GM20000 (cell line): ENCODE measurements at regions not wholly inside any gene's neighbourhood (a gene's known extent, or its start where the extent isn't known, plus 50 kb on each side); places are given as distances from the start of the nearest gene placed in this dataset.
"Not testable (repeated sequence)": the region's sequence is repeated elsewhere in the genome, so short reads cannot be mapped to it uniquely, and the experiment has no call there.

Experiments
- DNase-seq: peaks from one replicate; pipeline ENCODE4 v3.0.0; 2012; ENCODE audit warnings: low spot score
- CTCF ChIP-seq: IDR thresholded peaks from 2 replicates; pipeline ENCODE4 v1.5.1; 2012; ENCODE audit warnings: mild to moderate bottlenecking, control low read depth; ENCODE audit errors: extremely low read depth, missing control alignments

- no peak for TF ChIP-seq CTCF
- peak; percentile 66 for DNase-seq
Observed at GRCh38 chr15:20340331-20340811, 201.2 kb downstream of the GOLGA6L6 start.

DNA sequence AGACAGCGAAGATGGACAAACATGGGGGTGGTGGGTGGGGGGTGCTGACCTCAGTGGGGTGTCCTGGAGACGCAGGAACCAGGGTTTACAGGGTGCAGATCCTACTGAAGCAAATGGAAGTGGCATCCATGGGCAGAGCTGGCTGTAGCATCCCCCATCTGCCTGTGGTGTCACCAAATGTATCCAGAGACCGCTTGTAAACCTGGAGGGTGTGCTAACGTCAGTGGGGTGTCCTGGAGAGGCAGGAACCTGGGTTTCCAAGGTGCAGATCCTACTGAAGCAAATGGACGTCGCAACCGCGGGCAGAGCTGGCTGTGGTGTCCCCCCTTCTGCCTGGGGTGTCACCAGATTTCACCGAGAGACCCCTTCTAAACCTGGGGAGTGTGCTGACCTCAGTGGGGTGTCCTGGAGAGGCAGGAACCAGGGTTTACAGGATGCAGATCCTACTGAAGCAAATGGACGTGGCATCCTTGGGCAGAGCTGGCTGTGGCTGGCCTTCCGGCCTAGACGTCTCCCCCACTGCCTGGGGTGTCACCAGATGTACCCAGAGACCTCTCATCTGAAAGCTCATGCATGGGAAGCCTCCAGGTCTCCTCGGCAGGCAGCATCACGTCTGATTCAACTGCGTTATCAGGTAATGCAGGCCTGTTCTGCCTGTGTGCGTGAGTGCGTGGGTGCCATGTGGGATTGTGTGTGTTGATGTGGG, 202.4 kb downstream of the GOLGA6L6 start:
- peak; percentile 8 for DNase-seq

GRCh38 chr15:20338671-20339070, 202.9 kb downstream of the GOLGA6L6 start:
- not testable (repeated sequence) for DNase-seq

DNA sequence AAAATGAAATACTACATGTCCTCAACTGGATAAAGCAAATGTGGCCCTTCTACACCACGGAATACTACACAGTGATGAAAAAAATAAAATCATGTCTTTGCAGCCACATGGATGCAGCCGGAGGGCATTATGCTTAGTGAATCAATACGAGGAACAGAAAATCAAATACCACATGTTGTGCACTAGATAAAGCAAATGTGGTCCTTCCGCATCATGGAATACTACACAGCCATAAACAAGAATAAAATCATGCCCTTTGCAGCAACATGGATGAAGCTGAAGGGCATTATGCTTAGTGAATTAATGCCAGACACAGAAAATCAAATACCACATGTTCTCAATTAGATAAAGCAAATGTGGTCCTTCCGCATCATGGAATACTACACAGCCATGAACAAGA, 204.4 kb downstream of the GOLGA6L6 start:
- DNase-seq: not testable (repeated sequence)

DNA sequence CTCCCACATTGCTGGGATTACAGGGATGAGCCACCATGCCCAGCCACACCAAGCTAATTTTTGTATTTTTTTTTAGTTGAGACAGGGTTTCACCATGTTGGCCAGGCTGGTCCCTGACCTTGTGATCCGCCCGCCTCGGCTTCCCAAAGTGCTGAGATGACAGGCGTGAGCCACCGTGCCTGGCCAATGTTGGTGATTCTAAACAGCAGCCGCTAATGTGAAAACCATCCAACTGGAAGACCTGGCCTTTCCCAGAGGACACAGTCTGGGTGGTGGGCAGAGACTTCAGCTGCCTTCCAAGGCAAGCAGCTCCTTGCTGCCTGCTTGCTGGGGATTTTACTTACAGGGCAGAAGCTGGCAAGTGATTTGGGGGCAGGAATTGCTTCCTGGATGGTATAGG, 207.1 kb downstream of the GOLGA6L6 start:
- not testable (repeated sequence) for DNase-seq

GRCh38 chr15:20325751-20326150, 215.8 kb downstream of the GOLGA6L6 start:
- DNase-seq: not testable (repeated sequence)

GRCh38 chr15:20317132-20317531, 224.5 kb downstream of the GOLGA6L6 start:
- DNase-seq: not testable (repeated sequence)

GRCh38 chr15:20311014-20311680, 230.5 kb downstream of the GOLGA6L6 start:
- not testable (repeated sequence) for DNase-seq

GRCh38 chr15:20310603-20311002, 231.0 kb downstream of the GOLGA6L6 start:
- no peak for TF ChIP-seq CTCF
- DNase-seq: no peak

DNA sequence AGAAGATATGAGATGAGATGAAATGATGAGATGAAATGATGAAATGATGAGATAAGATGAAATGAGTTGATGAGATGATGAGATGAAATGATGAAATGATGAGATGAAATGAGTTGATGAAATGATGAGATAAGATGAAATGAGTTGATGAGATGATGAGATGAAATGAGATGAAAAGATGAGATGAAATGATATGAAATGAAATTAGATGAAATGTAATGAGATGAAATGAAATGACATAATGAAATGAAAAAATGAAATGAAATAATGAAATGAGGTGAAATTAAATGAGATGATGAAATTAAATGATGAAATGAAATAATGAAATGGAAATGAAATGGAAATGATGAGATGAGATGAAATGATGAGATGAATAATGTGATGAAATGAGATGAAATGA, 231.6 kb downstream of the GOLGA6L6 start:
- DNase-seq: not testable (repeated sequence)

GRCh38 chr15:20309395-20309794, 232.2 kb downstream of the GOLGA6L6 start:
- DNase-seq: not testable (repeated sequence)

GRCh38 chr15:20308027-20308690, 233.4 kb downstream of the GOLGA6L6 start:
- DNase-seq: not testable (repeated sequence)

DNA sequence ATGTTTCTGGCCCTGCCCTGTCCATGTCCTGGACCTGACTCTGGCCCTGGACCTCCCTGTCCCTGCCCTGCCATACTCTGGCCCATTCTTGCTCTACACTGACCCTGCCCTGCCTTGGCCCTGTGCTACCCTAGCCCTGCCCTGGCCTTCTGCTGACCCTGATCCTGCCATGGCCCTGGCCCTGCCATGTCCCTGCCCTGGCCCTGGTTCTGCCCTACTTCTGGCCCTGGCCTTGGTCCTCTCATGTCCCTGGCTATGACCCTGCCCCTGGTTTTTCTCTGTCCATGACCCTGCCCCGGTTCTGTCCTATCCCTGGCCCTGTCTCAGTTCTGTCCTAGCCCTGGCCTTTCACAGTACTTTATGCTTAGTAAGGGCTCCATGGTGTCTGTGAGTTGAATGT, 234.5 kb downstream of the GOLGA6L6 start:
- not testable (repeated sequence) for DNase-seq

DNA sequence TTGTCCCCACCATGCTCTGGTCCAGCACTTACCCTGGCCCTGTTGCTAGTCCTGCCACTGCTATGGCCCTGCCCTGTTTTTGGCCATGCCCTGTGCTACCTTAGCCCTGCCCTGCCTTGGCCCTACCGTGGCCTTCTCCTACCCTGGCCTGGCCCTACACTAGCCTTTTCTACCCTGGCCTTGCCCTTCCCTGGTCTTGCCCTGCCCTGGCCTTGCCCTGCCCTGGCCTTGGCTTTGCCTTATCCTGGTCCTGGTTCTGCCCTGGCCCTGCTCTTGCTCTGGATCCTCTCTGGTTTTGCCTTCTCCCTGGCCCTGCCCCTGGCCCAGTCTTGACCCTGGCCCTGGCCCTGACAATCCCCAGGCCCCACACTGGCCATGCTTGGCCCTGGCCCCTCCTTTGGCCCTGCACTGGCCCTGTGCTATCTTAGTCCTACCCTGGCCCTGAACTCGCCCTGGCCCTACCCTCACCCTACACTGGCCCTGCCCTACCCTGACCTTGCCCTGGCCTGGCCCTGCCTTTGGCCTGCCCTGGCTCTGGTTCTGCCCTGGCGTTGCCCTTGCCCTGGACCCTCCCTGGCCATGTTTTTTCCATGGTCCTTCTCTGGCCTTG, 235.0 kb downstream of the GOLGA6L6 start:
- DNase-seq: peak; percentile 1

- not testable (repeated sequence) for DNase-seq
Observed at GRCh38 chr15:20305912-20306311, 235.7 kb downstream of the GOLGA6L6 start.

DNA sequence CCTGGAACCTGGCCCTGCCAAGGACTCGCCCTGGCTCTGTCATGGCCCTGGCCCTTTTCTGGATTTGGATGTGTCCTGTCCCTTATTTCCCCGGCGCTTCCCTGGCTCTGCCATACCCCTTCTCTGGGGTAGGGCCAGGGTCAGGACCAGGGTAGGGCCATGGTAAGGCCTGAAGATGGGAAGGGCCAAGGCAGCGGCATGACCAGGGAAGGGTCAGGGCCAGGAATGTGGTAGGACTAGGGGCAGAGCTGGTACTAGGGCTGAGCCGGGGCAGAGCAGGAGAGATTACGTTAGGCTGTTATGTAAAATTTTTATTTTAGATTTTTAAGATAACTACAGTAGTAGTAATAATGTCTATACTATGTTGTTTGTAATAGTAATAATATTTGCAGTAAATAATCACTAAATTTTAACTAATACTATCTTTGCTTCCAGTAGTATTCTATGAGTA, 236.6 kb downstream of the GOLGA6L6 start:
- DNase-seq: not testable (repeated sequence)

GRCh38 chr15:20304282-20305014, 237.2 kb downstream of the GOLGA6L6 start:
- DNase-seq: not testable (repeated sequence)
